Suprapubic skin (tissue), 4 donors: ENCODE measurements at regions not wholly inside any gene's neighbourhood (a gene's known extent, or its start where the extent isn't known, plus 50 kb on each side); places are given as distances from the start of the nearest gene placed in this dataset.

Source experiments
- EP300 ChIP-seq: sonication (generic); formaldehyde crosslinking; IDR thresholded peaks from one replicate; pipeline ENCODE4 v1.6.1; 2017; ENCODE audit warnings: antibody characterized with exemption
- POLR2A ChIP-seq, 2 donors: fragments of 450-650 bp; IDR thresholded peaks; one replicate each; pipeline ENCODE4 v1.6.1; 2017; ENCODE audit warnings: antibody characterized with exemption in 2 of 2, mild to moderate bottlenecking in 2 of 2, moderate library complexity in 2 of 2
- POLR2AphosphoS5 ChIP-seq, 3 donors: sonication (generic); formaldehyde crosslinking; IDR thresholded peaks; one replicate each; pipeline ENCODE4 v1.6.1; 2017; ENCODE audit warnings: antibody characterized with exemption in 3 of 3
- TF ChIP-seq, protein P1 (sequence below), 2 donors: fragments of 200-600 bp in 1 of 2; fragments of 450-650 bp in 1 of 2; sonication (generic) in 1 of 2; IDR thresholded peaks; one replicate each; pipeline ENCODE4 v1.5.1; 2016 to 2019; ENCODE audit warnings: antibody characterized with exemption in 2 of 2, mild to moderate bottlenecking in 1 of 2, moderate library complexity in 1 of 2

DNA sequence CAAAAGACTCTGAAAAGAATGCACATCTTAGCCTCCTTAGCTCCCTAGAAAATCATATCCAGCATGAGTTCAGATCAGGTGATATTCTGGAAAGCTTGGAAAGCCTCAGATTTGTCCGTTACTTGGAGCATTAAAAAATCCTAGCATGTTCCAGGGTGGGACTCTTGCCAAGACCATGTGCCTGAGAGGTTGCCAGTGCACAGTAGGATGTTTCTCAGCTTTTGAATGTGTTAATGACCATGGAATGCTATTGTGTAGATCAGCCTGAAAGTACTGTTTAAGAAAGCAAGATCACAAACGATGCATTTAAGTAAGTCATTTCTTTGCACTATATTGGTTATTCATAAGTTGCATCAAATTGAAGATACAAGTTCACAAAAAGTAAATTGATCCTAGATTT is 230.5 kb downstream of the ETNK1 start:
- TF ChIP-seq EP300, result no peak
- TF ChIP-seq, protein P1, sequence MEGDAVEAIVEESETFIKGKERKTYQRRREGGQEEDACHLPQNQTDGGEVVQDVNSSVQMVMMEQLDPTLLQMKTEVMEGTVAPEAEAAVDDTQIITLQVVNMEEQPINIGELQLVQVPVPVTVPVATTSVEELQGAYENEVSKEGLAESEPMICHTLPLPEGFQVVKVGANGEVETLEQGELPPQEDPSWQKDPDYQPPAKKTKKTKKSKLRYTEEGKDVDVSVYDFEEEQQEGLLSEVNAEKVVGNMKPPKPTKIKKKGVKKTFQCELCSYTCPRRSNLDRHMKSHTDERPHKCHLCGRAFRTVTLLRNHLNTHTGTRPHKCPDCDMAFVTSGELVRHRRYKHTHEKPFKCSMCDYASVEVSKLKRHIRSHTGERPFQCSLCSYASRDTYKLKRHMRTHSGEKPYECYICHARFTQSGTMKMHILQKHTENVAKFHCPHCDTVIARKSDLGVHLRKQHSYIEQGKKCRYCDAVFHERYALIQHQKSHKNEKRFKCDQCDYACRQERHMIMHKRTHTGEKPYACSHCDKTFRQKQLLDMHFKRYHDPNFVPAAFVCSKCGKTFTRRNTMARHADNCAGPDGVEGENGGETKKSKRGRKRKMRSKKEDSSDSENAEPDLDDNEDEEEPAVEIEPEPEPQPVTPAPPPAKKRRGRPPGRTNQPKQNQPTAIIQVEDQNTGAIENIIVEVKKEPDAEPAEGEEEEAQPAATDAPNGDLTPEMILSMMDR (IDR thresholded peaks at IDR 0.05), result no peak
- no peak for TF ChIP-seq POLR2AphosphoS5 (IDR thresholded peaks at IDR 0.05)
- TF ChIP-seq POLR2A (IDR thresholded peaks at IDR 0.05), result no peak
